VCaP (cell line): ENCODE measurements at regions not wholly inside any gene's neighbourhood (a gene's known extent, or its start where the extent isn't known, plus 50 kb on each side); places are given as distances from the start of the nearest gene placed in this dataset.

Experiments
- H3K27ac ChIP-seq: fragments of 450-650 bp; 2 replicates; pipeline ENCODE4 v1.5.1; 2017
- CTCF ChIP-seq: fragments of 450-650 bp; conservative IDR thresholded peaks from 2 replicates; pipeline ENCODE4 v1.5.1; 2017; ENCODE audit warnings: mild to moderate bottlenecking, moderate library complexity

GRCh38 chr10:31720546-31720945, 208.1 kb downstream of the ARHGAP12 start:
- no peak for TF ChIP-seq CTCF
- no peak overlapping the region for H3K27ac ChIP-seq

- no peak overlapping the region for H3K27ac ChIP-seq
- no peak for TF ChIP-seq CTCF
These were observed 219.2 kb downstream of the ARHGAP12 start for GRCh38 chr10:31709476-31709875.

- no peak overlapping the region for H3K27ac ChIP-seq
- TF ChIP-seq CTCF: peak; percentile 29
These were observed 219.6 kb downstream of the ARHGAP12 start for GRCh38 chr10:31709028-31709427.

DNA sequence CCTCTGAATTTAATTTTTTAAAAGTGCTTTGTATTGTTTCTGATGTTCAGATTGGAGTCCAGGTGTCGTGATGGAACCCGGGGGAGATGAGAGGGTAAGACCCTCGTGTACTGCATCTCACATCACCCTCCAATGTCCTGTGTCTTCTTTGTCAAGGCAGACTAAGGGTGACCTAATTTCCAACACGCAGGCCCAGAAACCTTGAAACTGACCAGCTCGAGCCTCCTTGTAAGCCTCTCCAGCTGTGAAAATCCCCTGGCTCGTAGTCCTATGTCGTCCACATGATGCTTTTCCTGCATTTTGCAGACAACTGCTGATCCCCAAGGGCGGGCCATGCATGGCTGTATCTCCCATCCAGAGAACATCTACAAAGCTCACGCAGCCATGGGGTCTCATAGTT, 220.2 kb downstream of the ARHGAP12 start:
- TF ChIP-seq CTCF: no peak
- H3K27ac ChIP-seq: no peak overlapping the region

DNA sequence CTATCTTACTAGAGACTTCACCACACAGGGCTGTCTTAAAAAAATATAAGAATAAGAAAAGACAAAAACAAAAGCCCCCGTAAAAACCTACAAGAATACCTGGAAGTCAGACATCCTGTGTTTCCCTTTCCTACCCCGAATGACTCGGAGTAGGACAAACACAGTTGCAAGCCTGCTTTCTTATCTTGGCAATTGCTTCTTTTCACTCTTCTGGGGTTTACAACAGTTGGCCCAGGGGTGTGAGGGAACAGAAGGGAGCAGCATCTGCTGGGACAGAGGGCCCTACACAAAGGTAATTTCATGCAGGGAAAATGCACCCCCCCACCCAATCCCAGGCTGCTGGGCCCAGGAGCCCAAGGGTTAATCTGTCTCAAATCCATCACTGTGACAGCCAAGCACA, 220.6 kb downstream of the ARHGAP12 start:
- no peak for TF ChIP-seq CTCF
- H3K27ac ChIP-seq: no peak overlapping the region

DNA sequence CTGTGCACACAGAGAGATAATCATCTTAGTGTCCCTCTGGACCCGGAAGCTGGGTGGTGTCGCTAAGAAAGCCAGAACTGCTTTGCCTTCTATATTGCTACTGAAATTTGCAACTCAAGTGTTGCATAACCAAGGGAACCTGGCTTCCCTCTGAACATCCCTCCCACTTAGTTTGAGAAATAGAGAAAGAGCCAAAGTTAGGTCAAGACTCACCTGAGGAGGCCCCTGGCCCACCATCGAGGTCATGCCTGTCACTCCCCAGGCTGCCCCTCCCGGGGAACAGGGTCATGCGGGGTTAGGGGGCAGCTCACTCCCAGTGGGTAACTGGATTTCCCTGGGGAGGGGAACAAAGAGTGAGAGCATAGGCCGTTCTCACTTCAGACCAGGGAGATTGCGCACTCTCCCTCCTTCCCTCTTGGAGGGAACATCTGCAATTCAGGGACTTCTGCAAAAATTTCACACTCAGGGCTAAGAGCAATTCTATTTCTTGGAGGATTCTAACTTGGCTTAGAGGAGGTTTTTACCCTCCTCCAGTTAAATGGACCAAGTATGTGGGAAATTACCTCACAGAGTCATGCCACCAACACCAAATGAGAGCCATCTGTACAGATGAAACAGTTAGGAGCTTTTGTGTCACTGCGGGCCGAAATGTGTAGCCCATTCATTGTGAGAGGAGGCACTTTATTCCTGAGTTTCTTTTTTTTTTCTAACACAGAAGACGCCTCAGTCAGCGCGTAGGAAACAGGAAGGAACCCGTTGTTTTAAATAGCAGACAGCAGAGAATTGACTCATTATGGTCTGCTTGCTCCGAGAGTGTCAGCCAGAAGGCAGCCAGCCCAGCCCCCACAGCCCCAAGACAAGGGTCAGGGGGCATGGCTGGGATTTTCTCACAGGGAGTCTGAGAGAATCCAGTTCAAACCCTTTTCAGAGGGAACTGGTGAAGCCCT, 221.3 kb downstream of the ARHGAP12 start:
- TF ChIP-seq CTCF: no peak
- H3K27ac ChIP-seq: no peak overlapping the region

GRCh38 chr10:31706464-31707092, 222.1 kb downstream of the ARHGAP12 start:
- H3K27ac ChIP-seq: no peak overlapping the region
- TF ChIP-seq CTCF: no peak
